GM12875 (cell line): ENCODE measurements at regions not wholly inside any gene's neighbourhood (a gene's known extent, or its start where the extent isn't known, plus 50 kb on each side); places are given as distances from the start of the nearest gene placed in this dataset.

Experiments used
- H3K4me3 ChIP-seq: one replicate; pipeline ENCODE4 v1.5.1; 2011; ENCODE audit warnings: low read depth, low read length, control low read depth
- TF ChIP-seq, protein P1 (sequence below): IDR thresholded peaks from 2 replicates; pipeline ENCODE4 v1.5.1; 2011; ENCODE audit warnings: low read depth, mild to moderate bottlenecking, control low read depth, inconsistent platforms, low read length, moderate library complexity, borderline replicate concordance; ENCODE audit not compliant: insufficient read depth

- no peak overlapping the region for H3K4me3 ChIP-seq
- TF ChIP-seq, protein P1, sequence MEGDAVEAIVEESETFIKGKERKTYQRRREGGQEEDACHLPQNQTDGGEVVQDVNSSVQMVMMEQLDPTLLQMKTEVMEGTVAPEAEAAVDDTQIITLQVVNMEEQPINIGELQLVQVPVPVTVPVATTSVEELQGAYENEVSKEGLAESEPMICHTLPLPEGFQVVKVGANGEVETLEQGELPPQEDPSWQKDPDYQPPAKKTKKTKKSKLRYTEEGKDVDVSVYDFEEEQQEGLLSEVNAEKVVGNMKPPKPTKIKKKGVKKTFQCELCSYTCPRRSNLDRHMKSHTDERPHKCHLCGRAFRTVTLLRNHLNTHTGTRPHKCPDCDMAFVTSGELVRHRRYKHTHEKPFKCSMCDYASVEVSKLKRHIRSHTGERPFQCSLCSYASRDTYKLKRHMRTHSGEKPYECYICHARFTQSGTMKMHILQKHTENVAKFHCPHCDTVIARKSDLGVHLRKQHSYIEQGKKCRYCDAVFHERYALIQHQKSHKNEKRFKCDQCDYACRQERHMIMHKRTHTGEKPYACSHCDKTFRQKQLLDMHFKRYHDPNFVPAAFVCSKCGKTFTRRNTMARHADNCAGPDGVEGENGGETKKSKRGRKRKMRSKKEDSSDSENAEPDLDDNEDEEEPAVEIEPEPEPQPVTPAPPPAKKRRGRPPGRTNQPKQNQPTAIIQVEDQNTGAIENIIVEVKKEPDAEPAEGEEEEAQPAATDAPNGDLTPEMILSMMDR, result no peak
Observed at GRCh38 chr18:32621034-32621433, 150.4 kb upstream of the GAREM1 start.

DNA sequence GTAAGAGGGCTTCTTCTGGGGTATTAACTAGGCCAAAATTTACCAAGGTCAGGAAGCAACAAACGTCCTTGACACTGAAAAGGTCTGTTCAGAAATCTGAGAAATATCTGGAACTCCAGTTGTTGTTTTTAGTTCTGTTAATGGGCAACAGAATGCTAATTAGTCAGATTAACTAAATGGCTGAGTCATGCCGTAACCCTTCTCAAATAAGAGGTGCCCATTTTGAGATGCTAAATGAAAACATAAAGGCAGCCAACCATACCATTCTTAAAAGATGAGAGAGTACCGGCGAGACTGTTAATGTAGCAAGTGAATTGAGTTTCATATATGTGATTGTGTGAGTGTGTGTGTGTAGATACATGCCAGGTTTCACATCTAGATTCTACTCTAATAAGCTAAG is 147.9 kb upstream of the GAREM1 start:
- TF ChIP-seq, protein P1, result no peak
- H3K4me3 ChIP-seq, result no peak overlapping the region

DNA sequence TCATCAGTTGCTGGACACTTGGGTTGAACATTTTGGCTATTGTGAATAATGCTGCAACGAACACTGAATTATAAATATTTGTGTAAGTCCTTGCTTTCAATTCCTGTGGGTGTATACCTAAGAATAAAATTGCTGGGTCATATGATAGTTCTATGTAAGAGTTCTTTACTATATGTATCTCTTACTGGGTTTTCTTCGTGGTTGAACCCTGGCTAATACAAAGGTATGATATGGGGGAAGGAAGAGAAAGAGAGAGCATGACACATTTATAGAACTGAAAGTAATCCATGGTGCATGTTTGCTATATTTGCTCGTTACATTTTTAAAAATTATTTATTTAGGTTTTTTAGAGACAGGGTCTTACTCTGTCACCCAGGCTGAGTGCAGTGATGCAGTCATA is 143.1 kb upstream of the GAREM1 start:
- TF ChIP-seq, protein P1, result no peak
- H3K4me3 ChIP-seq, result no peak overlapping the region

DNA sequence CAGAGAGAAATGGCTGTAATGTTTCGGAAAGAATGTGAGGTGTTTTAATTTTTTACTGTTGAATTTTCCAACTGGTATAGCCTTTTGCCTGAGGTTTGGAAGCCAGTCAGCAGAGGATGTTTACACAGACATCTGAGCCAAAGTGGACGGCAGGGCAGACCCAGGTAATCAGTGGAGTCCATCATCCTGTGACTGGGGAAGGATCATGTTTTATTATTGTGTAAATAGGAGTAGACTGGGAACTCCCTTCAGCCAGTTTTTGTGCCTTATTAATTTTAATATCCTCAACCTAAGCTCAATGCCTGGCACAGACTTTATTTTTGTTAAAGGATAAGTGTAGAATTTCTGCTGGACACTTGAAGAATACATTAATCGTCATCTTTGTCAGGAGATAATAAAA is 142.0 kb upstream of the GAREM1 start:
- TF ChIP-seq, protein P1, result no peak
- no peak overlapping the region for H3K4me3 ChIP-seq

- H3K4me3 ChIP-seq, result no peak overlapping the region
- TF ChIP-seq, protein P1, result no peak
Observed at GRCh38 chr18:32610176-32610575, 139.5 kb upstream of the GAREM1 start.

DNA sequence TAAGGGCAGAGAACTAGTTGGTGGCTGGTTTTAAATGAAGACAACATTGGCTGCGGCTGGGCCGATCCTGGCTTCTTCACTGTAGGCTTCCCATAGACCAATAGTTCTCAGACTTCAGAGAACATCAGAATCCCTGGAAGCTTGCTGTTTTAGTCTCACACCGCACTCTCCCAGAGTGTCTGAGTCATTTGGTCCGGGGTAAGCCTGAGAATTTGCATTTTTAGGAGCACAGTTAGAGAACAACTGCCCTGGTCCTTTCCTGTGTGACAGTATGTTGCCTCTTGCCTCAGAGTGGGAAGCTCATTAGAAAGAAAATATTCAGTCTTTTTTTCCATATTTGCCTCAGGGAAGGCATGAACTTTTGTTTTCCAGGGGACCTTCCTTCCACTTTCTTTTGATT is 137.1 kb upstream of the GAREM1 start:
- TF ChIP-seq, protein P1, result no peak
- no peak overlapping the region for H3K4me3 ChIP-seq

DNA sequence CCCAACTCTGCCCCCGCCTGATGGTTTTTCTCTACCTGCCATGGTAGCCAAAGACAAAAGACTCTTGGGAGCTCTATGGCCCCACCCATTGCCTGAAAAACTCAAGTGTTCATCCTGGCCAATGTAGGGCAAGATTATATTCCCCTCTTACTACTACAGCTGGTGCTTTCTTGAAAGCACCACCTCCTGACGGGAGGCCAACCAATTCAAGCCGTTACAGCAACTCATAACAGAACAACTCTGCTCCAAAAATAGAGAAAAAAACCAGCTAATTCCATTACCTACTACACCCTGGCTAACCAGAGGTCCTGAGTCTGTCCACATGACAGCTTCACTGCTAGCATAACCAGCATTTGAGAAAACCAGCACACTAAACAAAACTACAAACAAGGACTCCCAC is 127.5 kb upstream of the GAREM1 start:
- TF ChIP-seq, protein P1, result no peak
- no peak overlapping the region for H3K4me3 ChIP-seq
